Mesendoderm (in vitro differentiated cells): ENCODE measurements at regions not wholly inside any gene's neighbourhood (a gene's known extent, or its start where the extent isn't known, plus 50 kb on each side); places are given as distances from the start of the nearest gene placed in this dataset.

Experiments
- DNase-seq: peaks from one replicate; pipeline ENCODE4 v3.0.0; 2013
- H2AK5ac ChIP-seq: 2 replicates; pipeline ENCODE4 v1.6.1; 2013; ENCODE audit warnings: low read length, inconsistent platforms
- H2BK120ac ChIP-seq: 2 replicates; pipeline ENCODE4 v1.6.1; 2013; ENCODE audit warnings: low read depth, mild to moderate bottlenecking, low read length, moderate library complexity, mixed read lengths
- H2BK15ac ChIP-seq: replicated peaks from 2 replicates; pipeline ENCODE4 v1.6.1; 2013; ENCODE audit warnings: low read depth, mild to moderate bottlenecking, moderate library complexity
- H2BK5ac ChIP-seq: 2 replicates; pipeline ENCODE4 v1.6.1; 2013; ENCODE audit warnings: low read length, inconsistent platforms
- H3K18ac ChIP-seq: 2 replicates; pipeline ENCODE4 v1.6.1; 2013; ENCODE audit warnings: mild to moderate bottlenecking, low read length, mixed read lengths
- H3K23ac ChIP-seq: one replicate; pipeline ENCODE4 v1.6.1; 2013; ENCODE audit warnings: low read length
- H3K27ac ChIP-seq: 2 replicates; pipeline ENCODE4 v1.5.1; 2013; ENCODE audit warnings: low read depth, mild to moderate bottlenecking, inconsistent platforms, low read length, moderate library complexity
- H3K27me3 ChIP-seq: 2 replicates; pipeline ENCODE4 v1.6.1; 2013; ENCODE audit warnings: low read length, control low read depth, mild to moderate bottlenecking, inconsistent platforms; ENCODE audit not compliant: insufficient read depth, poor library complexity
- H3K36me3 ChIP-seq: 2 replicates; pipeline ENCODE4 v1.6.1; 2013; ENCODE audit warnings: low read length, inconsistent platforms; ENCODE audit not compliant: control insufficient read depth, insufficient read depth
- H3K4ac ChIP-seq: one replicate; pipeline ENCODE4 v1.6.1; 2013; ENCODE audit warnings: low read depth, mild to moderate bottlenecking, low read length, moderate library complexity
- H3K4me1 ChIP-seq: 2 replicates; pipeline ENCODE4 v1.6.1; 2013; ENCODE audit warnings: low read depth, low read length, inconsistent platforms; ENCODE audit not compliant: control insufficient read depth
- H3K4me2 ChIP-seq: 2 replicates; pipeline ENCODE4 v1.6.1; 2013; ENCODE audit warnings: low read length
- H3K4me3 ChIP-seq: 2 replicates; pipeline ENCODE4 v1.5.1; 2013; ENCODE audit warnings: mild to moderate bottlenecking, low read length
- H3K56ac ChIP-seq: one replicate; pipeline ENCODE4 v1.6.1; 2013; ENCODE audit warnings: low read length
- H3K79me1 ChIP-seq: 2 replicates; pipeline ENCODE4 v1.6.1; 2013; ENCODE audit warnings: low read length, inconsistent platforms
- H3K79me2 ChIP-seq: 2 replicates; pipeline ENCODE4 v1.6.1; 2013; ENCODE audit warnings: mild to moderate bottlenecking, low read length; ENCODE audit not compliant: control insufficient read depth, insufficient read depth
- H3K9ac ChIP-seq: 2 replicates; pipeline ENCODE4 v1.6.1; 2013; ENCODE audit warnings: low read length, inconsistent platforms
- H4K5ac ChIP-seq: one replicate; pipeline ENCODE4 v1.6.1; 2013; ENCODE audit warnings: low read length
- H4K8ac ChIP-seq: one replicate; pipeline ENCODE4 v1.6.1; 2013; ENCODE audit warnings: low read depth, mild to moderate bottlenecking, control low read depth, low read length, moderate library complexity
- WGBS: extraction: QIAGEN DNeasy Blood & Tissue Kit; methylation state at CpG from one replicate; pipeline ENCODE4 v1.1.7; 2013; ENCODE audit warnings: low lambda C conversion rate, missing lambda C conversion rate; ENCODE audit not compliant: insufficient coverage; ENCODE audit errors: extremely low coverage; 5-methylcytosine and 5-hydroxymethylcytosine counted together

DNA sequence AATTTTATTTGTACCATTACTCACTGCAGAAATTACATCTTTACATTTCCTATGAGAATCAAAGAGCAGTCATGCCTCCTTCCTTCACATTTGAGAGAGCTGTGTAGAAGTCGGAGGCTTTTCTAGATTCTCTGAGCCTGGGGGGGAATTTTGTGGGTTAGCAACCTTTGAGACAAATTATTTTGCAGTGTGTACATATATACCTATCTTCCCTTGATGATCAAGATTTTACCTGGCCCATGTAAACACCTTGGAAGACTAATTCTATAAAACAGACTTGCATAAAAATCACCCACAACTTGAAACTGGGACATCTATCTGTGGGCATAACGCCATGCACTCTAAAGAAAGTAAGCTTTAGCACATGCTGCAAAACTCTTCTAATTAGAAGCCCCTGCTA, 491.5 kb upstream of the MDFIC2 start:
- H2BK120ac ChIP-seq, result no peak overlapping the region
- WGBS, result no CpG with 5 or more reads among the region's 2 CpGs

GRCh38 chr3:70803319-70803718, 490.9 kb upstream of the MDFIC2 start:
- H3K56ac ChIP-seq, result no peak overlapping the region
- H2BK15ac ChIP-seq, result no peak overlapping the region
- no peaks in the 10 kb centered on the region for H3K27me3 ChIP-seq
- no peak overlapping the region for H3K4me2 ChIP-seq
- no peak overlapping the region for H3K23ac ChIP-seq
- no CpG with 5 or more reads among the region's 2 CpGs for WGBS
- H3K4me1 ChIP-seq, result no peaks in the 10 kb centered on the region
- no peak overlapping the region for H2AK5ac ChIP-seq
- no peak overlapping the region for H3K4ac ChIP-seq
- H3K79me1 ChIP-seq, result no peaks in the 10 kb centered on the region
- H3K27ac ChIP-seq, result no peak overlapping the region
- no peak overlapping the region for H3K18ac ChIP-seq
- no peak for DNase-seq
- no peak overlapping the region for H4K8ac ChIP-seq
- no peak overlapping the region for H2BK5ac ChIP-seq
- no peak overlapping the region for H3K9ac ChIP-seq
- no peaks in the 10 kb centered on the region for H3K79me2 ChIP-seq
- no peaks in the 10 kb centered on the region for H3K36me3 ChIP-seq
- H4K5ac ChIP-seq, result no peak overlapping the region
- H2BK120ac ChIP-seq, result no peak overlapping the region
- H3K4me3 ChIP-seq, result no peak overlapping the region

More for the DNA sequence above, 491.5 kb upstream of the MDFIC2 start:
- no peak for DNase-seq
- H3K79me2 ChIP-seq, result no peaks in the 10 kb centered on the region
- no peak overlapping the region for H2BK5ac ChIP-seq
- no peak overlapping the region for H3K9ac ChIP-seq
- H3K27me3 ChIP-seq, result no peaks in the 10 kb centered on the region
- no peak overlapping the region for H3K4ac ChIP-seq
- no peak overlapping the region for H3K18ac ChIP-seq
- no peaks in the 10 kb centered on the region for H3K4me1 ChIP-seq
- H3K56ac ChIP-seq, result no peak overlapping the region
- H4K8ac ChIP-seq, result no peak overlapping the region
- H2AK5ac ChIP-seq, result no peak overlapping the region
- H4K5ac ChIP-seq, result no peak overlapping the region
- no peak overlapping the region for H2BK15ac ChIP-seq
- H3K79me1 ChIP-seq, result no peaks in the 10 kb centered on the region
- H3K36me3 ChIP-seq, result no peaks in the 10 kb centered on the region
- no peak overlapping the region for H3K4me3 ChIP-seq
- H3K27ac ChIP-seq, result no peak overlapping the region
- H3K23ac ChIP-seq, result no peak overlapping the region
- H3K4me2 ChIP-seq, result no peak overlapping the region

- H3K79me1 ChIP-seq, result no peaks in the 10 kb centered on the region
- no peak overlapping the region for H4K5ac ChIP-seq
- H3K27ac ChIP-seq, result no peak overlapping the region
- H3K4me3 ChIP-seq, result no peak overlapping the region
- H2BK120ac ChIP-seq, result no peak overlapping the region
- DNase-seq, result no peak
- H3K18ac ChIP-seq, result no peak overlapping the region
- no peak overlapping the region for H3K4ac ChIP-seq
- H3K79me2 ChIP-seq, result no peaks in the 10 kb centered on the region
- H2BK15ac ChIP-seq, result no peak overlapping the region
- H2AK5ac ChIP-seq, result no peak overlapping the region
- H4K8ac ChIP-seq, result no peak overlapping the region
- no peak overlapping the region for H3K4me2 ChIP-seq
- no peak overlapping the region for H2BK5ac ChIP-seq
- H3K27me3 ChIP-seq, result no peaks in the 10 kb centered on the region
- H3K23ac ChIP-seq, result no peak overlapping the region
- WGBS, result no CpG with 5 or more reads among the region's 2 CpGs
- H3K4me1 ChIP-seq, result no peaks in the 10 kb centered on the region
- no peak overlapping the region for H3K9ac ChIP-seq
- no peak overlapping the region for H3K56ac ChIP-seq
- H3K36me3 ChIP-seq, result no peaks in the 10 kb centered on the region
Measured at GRCh38 chr3:70800951-70801350, 488.5 kb upstream of the MDFIC2 start.

DNA sequence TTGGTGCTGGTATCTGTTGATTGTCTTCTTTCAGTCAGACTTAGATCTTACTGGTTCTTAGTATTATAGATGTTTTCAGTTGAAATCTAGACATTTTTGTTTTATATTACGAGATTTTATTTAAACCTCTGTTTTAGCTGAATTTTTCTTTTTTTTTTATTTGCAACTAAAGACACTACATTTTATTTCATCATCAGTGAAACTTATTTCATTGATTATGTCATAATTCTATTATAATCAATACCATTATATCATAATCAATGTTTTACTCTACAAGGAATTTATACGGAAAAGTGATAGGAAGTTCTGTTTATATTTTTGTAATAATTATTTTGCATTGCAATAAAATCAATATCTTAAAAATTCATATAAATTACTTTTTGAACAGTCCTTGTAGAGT, 477.4 kb upstream of the MDFIC2 start:
- Histone ChIP-seq H3K23ac (no peak overlapping the region), H3K56ac (no peak overlapping the region), H3K4me1 (no peaks in the 10 kb centered on the region), H2BK5ac (no peak overlapping the region), H3K4me2 (no peak overlapping the region), H4K5ac (no peak overlapping the region), H2BK15ac (no peak overlapping the region), H4K8ac (no peak overlapping the region), H2AK5ac (no peak overlapping the region), H3K9ac (no peak overlapping the region), H3K27ac (no peak overlapping the region), H3K36me3 (no peaks in the 10 kb centered on the region), H3K27me3 (no peaks in the 10 kb centered on the region), H3K79me2 (no peaks in the 10 kb centered on the region), H3K79me1 (no peaks in the 10 kb centered on the region), H3K4ac (no peak overlapping the region), H3K18ac (no peak overlapping the region), H3K4me3 (no peak overlapping the region), H2BK120ac (no peak overlapping the region)
- WGBS, result no CpG with 5 or more reads among the region's 2 CpGs
- DNase-seq, result no peak

DNA sequence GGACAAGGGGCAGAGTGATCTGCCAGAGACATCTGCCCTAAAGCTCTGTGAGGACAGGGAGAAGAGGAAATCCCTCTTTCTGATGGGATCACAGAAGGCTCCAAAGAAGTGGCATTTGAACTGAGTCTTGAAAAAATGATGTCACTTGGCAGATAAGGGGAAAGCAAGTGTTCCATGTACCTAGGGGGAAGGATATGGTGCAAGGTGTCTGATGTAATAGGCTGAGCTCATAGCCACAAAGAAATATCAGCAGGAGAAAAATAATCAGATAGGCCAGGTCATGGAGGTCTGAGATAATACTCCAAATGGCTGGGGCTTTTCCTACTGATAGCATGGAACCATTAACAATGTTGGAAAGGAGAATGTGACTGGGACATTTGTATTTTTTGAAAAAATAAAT, 468.4 kb upstream of the MDFIC2 start:
- DNase-seq, result no peak
- H2AK5ac ChIP-seq, result no peak overlapping the region
- H3K4me2 ChIP-seq, result no peak overlapping the region
- H3K4me3 ChIP-seq, result no peak overlapping the region
- no peak overlapping the region for H3K27ac ChIP-seq
- no peak overlapping the region for H3K9ac ChIP-seq
- H3K23ac ChIP-seq, result no peak overlapping the region
- H3K4ac ChIP-seq, result no peak overlapping the region
- no peak overlapping the region for H2BK15ac ChIP-seq
- no peaks in the 10 kb centered on the region for H3K79me1 ChIP-seq
- H4K5ac ChIP-seq, result no peak overlapping the region
- no peak overlapping the region for H3K18ac ChIP-seq
- H3K4me1 ChIP-seq, result no peaks in the 10 kb centered on the region
- H2BK5ac ChIP-seq, result no peak overlapping the region
- no peaks in the 10 kb centered on the region for H3K36me3 ChIP-seq
- no peaks in the 10 kb centered on the region for H3K79me2 ChIP-seq
- no peak overlapping the region for H4K8ac ChIP-seq
- no peaks in the 10 kb centered on the region for H3K27me3 ChIP-seq
- H3K56ac ChIP-seq, result no peak overlapping the region
- H2BK120ac ChIP-seq, result no peak overlapping the region

- no peak overlapping the region for H3K23ac ChIP-seq
- H3K79me1 ChIP-seq, result no peaks in the 10 kb centered on the region
- H3K18ac ChIP-seq, result no peak overlapping the region
- no peak overlapping the region for H3K4me2 ChIP-seq
- no peak overlapping the region for H3K9ac ChIP-seq
- no peak overlapping the region for H4K5ac ChIP-seq
- H3K4me1 ChIP-seq, result no peaks in the 10 kb centered on the region
- no CpG with 5 or more reads among the region's 4 CpGs for WGBS
- no peak overlapping the region for H3K27ac ChIP-seq
- no peaks in the 10 kb centered on the region for H3K36me3 ChIP-seq
- H3K79me2 ChIP-seq, result no peaks in the 10 kb centered on the region
- no peak overlapping the region for H3K4me3 ChIP-seq
- H2AK5ac ChIP-seq, result no peak overlapping the region
- H2BK15ac ChIP-seq, result no peak overlapping the region
- H3K4ac ChIP-seq, result no peak overlapping the region
- H3K56ac ChIP-seq, result no peak overlapping the region
- no peaks in the 10 kb centered on the region for H3K27me3 ChIP-seq
- H2BK120ac ChIP-seq, result no peak overlapping the region
- H4K8ac ChIP-seq, result no peak overlapping the region
- no peak overlapping the region for H2BK5ac ChIP-seq
- DNase-seq, result no peak
Measured at GRCh38 chr3:70779296-70779695, 466.9 kb upstream of the MDFIC2 start.
